ENCODE measurements at regions not wholly inside any gene's neighbourhood (a gene's known extent, or its start where the extent isn't known, plus 50 kb on each side); places are given as distances from the start of the nearest gene placed in this dataset.

GRCh38 chr7:106763717-106764116, 101.4 kb upstream of the PIK3CG start:
- H3K27ac ChIP-seq, result no peak overlapping the region
- H3K27me3 ChIP-seq, result no peaks in the 10 kb centered on the region
- no peaks in the 10 kb centered on the region for H3K36me3 ChIP-seq
- DNase-seq, result no peak
- H3K4me1 ChIP-seq, result peaks cover 0 to 10% (median 8%) of the 10 kb centered on the region in 4 donors
- WGBS, 5 donors, result 72 to 81% (median 76%) methylated on average over 2 of the region's 2 CpGs
- no peak overlapping the region for H3K4me3 ChIP-seq
- TF ChIP-seq, protein P1, sequence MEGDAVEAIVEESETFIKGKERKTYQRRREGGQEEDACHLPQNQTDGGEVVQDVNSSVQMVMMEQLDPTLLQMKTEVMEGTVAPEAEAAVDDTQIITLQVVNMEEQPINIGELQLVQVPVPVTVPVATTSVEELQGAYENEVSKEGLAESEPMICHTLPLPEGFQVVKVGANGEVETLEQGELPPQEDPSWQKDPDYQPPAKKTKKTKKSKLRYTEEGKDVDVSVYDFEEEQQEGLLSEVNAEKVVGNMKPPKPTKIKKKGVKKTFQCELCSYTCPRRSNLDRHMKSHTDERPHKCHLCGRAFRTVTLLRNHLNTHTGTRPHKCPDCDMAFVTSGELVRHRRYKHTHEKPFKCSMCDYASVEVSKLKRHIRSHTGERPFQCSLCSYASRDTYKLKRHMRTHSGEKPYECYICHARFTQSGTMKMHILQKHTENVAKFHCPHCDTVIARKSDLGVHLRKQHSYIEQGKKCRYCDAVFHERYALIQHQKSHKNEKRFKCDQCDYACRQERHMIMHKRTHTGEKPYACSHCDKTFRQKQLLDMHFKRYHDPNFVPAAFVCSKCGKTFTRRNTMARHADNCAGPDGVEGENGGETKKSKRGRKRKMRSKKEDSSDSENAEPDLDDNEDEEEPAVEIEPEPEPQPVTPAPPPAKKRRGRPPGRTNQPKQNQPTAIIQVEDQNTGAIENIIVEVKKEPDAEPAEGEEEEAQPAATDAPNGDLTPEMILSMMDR (IDR thresholded peaks at IDR 0.05), result no peak
- TF ChIP-seq POLR2A (IDR thresholded peaks at IDR 0.05) (no peak), EP300 (IDR thresholded peaks at IDR 0.05) (no peak), POLR2AphosphoS5 (IDR thresholded peaks at IDR 0.05) (no peak)
- intact Hi-C loops (cut with DNase I; ENCODE audit: low total_unique reads), result no loop called here
- no peaks in the 10 kb centered on the region for H3K9me3 ChIP-seq

GRCh38 chr7:106765727-106766355, 99.2 kb upstream of the PIK3CG start:
- Histone ChIP-seq H3K27ac (no peak overlapping the region), H3K4me3 (no peak overlapping the region), H3K9me3 (no peaks in the 10 kb centered on the region), H3K4me1 (peaks cover 0 to 10% (median 8%) of the 10 kb centered on the region in 4 donors), H3K27me3 (no peaks in the 10 kb centered on the region), H3K36me3 (no peaks in the 10 kb centered on the region)
- intact Hi-C loops (cut with DNase I; ENCODE audit: low total_unique reads), result no loop called here
- DNase-seq, result no peak
- TF ChIP-seq POLR2A (IDR thresholded peaks at IDR 0.05) (no peak), POLR2AphosphoS5 (IDR thresholded peaks at IDR 0.05) (no peak), EP300 (IDR thresholded peaks at IDR 0.05) (no peak)
- TF ChIP-seq, protein P1 (IDR thresholded peaks at IDR 0.05), result no peak
- 87 to 94% (median 90%) methylated on average over 5 of the region's 5 CpGs for WGBS, 5 donors

- intact Hi-C loops (cut with DNase I; ENCODE audit: low total_unique reads), result no loop called here
- peaks cover 0 to 10% (median 8%) of the 10 kb centered on the region in 4 donors for H3K4me1 ChIP-seq
- no peaks in the 10 kb centered on the region for H3K9me3 ChIP-seq
- TF ChIP-seq POLR2A (IDR thresholded peaks at IDR 0.05) (no peak), POLR2AphosphoS5 (IDR thresholded peaks at IDR 0.05) (no peak), EP300 (IDR thresholded peaks at IDR 0.05) (no peak)
- H3K27me3 ChIP-seq, result no peaks in the 10 kb centered on the region
- H3K27ac ChIP-seq, result no peak overlapping the region
- no peak for DNase-seq
- no peak overlapping the region for H3K4me3 ChIP-seq
- no peaks in the 10 kb centered on the region for H3K36me3 ChIP-seq
- 48 to 66% (median 53%) methylated on average over 2 of the region's 2 CpGs for WGBS, 5 donors
Observed at GRCh38 chr7:106766551-106766950, 98.5 kb upstream of the PIK3CG start.

- Histone ChIP-seq H3K36me3 (no peaks in the 10 kb centered on the region), H3K27me3 (no peaks in the 10 kb centered on the region), H3K4me3 (no peak overlapping the region), H3K9me3 (no peaks in the 10 kb centered on the region), H3K27ac (no peak overlapping the region), H3K4me1 (peaks cover 0 to 10% (median 8%) of the 10 kb centered on the region in 4 donors)
- intact Hi-C loops (cut with DNase I; ENCODE audit: low total_unique reads), result no loop called here
- WGBS, 5 donors, result 63 to 85% (median 78%) methylated on average over 3 of the region's 3 CpGs
- TF ChIP-seq POLR2AphosphoS5 (IDR thresholded peaks at IDR 0.05) (no peak), POLR2A (IDR thresholded peaks at IDR 0.05) (no peak), EP300 (IDR thresholded peaks at IDR 0.05) (no peak)
- TF ChIP-seq, protein P1 (IDR thresholded peaks at IDR 0.05), result no peak
- DNase-seq, result no peak
Observed at GRCh38 chr7:106767078-106767477, 98.0 kb upstream of the PIK3CG start.
